Fibroblast of peridontal ligament (primary cell): ENCODE measurements at regions not wholly inside any gene's neighbourhood (a gene's known extent, or its start where the extent isn't known, plus 50 kb on each side); places are given as distances from the start of the nearest gene placed in this dataset.

Experiments used
- DNase-seq: peaks from one replicate; pipeline ENCODE4 v3.0.0-alpha.2; 2010; ENCODE audit errors: extremely low read depth

DNA sequence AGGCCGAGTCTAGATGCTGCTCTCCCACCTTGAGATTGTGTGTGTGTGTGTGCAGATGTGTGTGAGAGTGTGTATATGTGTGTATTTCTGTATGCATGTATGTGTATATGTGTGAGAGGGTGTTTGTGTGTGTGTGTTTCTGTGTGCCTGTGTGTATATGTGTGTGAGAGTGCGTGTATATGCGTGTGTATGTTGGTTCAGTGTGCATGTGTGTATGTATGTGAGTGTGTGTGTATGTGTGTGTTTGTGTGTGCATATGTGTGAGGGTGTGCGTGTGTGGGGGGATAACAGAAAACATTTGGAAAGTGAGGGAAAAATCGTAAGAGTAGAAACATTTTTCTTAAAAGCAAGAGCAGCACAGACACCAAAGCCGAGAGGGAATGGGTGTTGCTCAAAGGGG, 309.1 kb downstream of the NDUFA10 start:
- no peak for DNase-seq

GRCh38 chr2:239715606-239716005, 309.5 kb downstream of the NDUFA10 start:
- DNase-seq, result no peak

DNA sequence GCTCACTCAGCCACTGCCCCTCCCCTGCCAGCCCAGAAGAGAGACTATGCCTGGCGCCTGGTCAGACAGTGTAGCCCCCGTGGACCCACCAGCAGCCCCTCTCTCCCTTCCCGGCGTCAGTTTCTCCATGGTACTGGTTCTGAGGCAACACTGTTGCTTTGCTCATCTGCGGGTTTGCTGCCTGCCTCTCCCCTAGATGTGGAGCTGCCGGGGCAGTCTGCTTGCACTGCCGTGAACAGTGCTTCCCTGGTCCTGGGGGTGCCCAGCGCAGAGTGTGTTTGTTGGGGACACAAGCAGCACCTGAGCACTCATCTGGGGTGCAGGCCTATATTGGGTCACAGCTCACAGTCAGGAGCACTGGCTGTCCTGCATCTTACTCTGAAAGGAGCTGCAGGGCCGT, 309.9 kb downstream of the NDUFA10 start:
- DNase-seq, result no peak

DNA sequence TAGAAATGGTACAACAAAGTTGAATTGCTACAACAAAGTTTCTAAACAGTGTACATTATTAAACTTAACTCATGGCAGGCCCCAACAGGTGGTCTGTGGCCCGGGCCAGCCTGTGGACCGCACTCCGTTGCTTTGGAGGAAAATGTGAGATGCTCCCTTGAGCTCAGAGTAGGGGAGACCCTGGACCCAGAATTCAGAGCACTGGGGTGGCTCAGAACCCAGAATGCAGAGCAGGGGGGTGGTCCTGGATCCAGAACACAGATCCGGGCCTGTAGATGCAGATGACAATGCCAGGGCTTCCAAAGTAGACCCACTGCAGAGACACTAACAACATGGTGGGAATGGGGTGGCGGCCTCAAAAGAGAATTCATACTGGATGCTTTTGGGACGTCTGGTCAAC, 311.0 kb downstream of the NDUFA10 start:
- DNase-seq, result no peak

DNA sequence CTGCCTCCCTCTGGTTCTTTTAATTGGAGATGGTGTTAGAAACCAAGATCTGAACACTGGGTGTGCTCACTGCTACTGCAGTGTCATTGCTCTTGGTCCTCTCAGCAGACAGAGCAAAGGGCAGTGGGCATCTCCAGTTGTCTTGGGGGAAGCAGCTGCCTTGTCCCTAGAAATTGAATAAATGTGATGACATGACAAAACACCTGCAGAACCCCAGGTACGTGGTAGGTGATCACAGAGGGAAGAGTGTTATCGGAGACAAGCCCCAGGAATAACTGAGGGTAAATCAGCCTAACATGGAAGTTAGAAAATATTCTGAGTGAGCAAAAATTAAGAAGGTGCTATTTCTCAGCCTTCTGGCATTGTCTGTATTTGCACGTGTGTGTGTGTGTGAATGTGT, 311.9 kb upstream of the HDAC4 start:
- no peak for DNase-seq

GRCh38 chr2:239711911-239712570, 311.2 kb upstream of the HDAC4 start:
- DNase-seq, result no peak

GRCh38 chr2:239710953-239711861, 310.4 kb upstream of the HDAC4 start:
- DNase-seq, result no peak

DNA sequence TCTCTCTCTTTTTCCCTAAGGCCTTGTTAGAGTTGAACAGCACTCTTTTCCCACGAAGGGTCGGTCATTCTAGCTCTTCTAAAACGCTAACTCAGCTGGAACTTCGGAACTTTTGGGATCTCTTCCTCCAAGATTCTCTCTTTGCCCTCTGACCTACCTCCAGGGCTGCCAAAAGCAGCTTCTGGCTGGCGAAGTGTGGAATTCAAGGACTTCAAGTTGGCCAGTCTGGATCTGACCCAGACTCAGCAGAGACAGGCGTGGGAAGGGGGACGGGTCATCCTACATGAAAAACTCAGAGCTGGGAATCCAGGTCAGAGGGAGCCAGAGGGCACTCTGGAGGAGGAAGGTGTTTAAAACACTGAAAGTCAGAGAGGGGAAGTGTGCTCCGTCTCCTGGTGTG, 305.5 kb upstream of the HDAC4 start:
- DNase-seq, result no peak

DNA sequence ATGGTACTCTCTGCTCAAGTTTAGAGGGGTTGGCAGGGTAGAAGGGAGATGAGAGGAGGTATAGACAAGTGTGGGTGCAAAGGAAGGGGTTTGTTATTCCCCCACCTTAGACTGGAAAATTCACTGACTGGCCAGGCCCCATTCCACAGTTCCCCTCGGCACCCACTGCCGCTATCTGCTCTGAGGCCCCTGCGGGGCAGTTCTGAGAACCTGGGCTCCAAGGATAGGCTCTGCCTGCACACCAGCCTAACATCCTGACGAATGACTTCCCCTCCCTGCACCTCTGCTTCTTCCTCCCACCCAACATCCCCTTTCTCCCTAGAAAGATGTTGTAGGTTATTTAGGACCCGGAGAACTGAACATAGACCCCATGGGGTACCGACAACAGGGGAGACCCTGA, 303.9 kb upstream of the HDAC4 start:
- DNase-seq, result no peak

- no peak for DNase-seq
Observed at GRCh38 chr2:239703834-239704233, 303.0 kb upstream of the HDAC4 start.

GRCh38 chr2:239700686-239701345, 300.0 kb upstream of the HDAC4 start:
- no peak for DNase-seq

GRCh38 chr2:239697399-239698164, 296.8 kb upstream of the HDAC4 start:
- DNase-seq, result no peak

GRCh38 chr2:239696559-239697207, 295.9 kb upstream of the HDAC4 start:
- DNase-seq, result no peak

DNA sequence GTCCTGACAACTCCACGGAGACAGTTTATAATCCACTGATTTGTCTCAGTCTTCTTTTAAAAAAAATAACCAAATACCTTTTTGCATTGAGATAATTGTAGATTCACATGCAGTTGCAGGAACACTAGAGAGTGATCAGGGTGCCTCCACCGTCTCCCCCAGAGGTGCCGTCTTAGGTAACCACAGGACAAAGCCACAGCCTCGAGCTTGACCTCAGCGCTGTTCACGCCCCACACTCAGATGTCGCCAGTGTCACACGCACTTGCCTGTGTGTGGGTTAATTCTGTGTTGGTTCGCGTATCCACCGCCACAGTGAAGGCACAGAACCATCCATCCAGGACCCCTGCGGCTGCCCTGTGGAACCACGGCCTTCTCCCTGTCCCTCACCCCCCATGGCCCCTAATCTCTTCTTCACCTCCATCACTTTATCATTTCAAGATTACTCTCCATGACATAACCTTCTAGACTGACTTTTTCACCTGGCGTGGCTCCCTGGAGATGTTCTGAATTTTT, 295.0 kb upstream of the HDAC4 start:
- no peak for DNase-seq

GRCh38 chr2:239695106-239695727, 294.4 kb upstream of the HDAC4 start:
- DNase-seq, result no peak

DNA sequence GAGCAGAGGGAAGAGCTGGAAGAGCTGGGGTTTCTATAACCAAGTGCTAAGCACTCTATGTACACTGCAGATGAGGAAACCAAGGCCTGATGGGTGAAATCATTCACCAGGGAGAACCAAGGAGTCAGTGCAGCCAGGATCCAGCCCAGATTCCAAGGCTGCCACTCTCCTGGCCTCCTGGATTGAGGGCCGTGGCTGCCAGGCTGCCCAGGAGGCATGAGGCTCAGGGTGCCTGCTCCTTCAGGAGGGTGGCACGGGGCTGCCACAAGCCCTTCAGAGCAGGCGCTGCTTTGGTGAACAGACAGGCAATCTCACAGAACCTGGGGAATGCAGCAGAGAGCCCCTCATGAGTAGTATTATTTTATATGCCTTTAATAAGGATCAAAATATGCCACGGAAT, 293.7 kb upstream of the HDAC4 start:
- DNase-seq, result no peak

DNA sequence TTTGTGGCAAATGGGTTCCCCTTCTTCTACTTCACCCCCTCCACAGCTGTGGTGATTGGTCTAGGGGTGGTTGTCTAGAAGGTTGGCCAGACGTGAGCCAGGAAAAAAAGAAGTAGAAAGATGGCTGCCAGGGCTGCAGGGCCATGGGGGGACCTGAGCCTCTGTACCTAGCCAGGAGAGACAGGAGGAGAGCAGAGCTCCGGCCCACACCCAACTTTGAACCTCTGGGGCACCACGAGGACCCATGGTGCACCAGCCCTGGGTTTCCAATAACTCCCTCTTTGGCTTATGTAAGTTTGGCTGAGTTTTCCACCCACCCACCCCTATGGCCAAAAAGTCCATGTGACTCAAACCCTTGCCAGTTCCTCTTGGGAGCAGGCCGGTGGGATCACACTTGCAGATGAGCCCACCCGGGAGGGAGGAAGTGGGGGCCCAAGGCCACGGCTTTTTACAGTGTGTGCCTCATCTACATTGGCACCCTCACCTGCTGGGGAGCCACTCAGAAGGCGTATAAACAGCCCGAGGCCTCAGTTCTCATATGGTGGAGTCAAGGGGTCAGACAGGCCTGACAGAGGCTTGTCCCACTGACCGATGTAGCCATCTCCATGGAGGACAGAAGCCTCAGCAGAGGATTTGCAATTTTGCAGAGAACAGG, 293.1 kb upstream of the HDAC4 start:
- DNase-seq, result no peak

- DNase-seq, result no peak
Observed at GRCh38 chr2:239693330-239693729, 292.5 kb upstream of the HDAC4 start.

- no peak for DNase-seq
Observed at GRCh38 chr2:239692919-239693318, 292.1 kb upstream of the HDAC4 start.

DNA sequence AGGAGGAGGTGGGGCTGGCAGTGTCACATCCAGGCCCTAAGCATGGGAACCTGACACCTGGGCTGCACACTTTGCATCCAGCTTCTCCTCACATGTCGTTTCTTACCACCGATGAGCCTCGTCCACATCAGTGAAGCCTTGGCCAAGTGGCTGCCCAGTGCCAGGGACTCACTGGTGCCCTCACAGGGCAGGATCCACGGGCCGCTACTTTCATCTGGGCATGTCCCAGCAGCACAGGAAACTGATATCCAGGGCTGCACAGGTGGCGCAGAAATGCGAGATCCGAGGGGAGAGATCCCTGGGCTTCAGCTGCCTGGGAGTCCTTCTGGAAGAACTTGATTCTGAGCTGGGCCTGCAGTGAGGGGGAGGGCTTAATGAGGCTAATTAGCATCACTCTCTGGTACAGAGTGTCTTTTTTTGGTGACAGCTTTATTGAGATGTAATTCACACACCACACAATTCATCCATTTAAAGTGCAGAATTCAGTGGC, 291.6 kb upstream of the HDAC4 start:
- no peak for DNase-seq
